ENCODE measurements at regions not wholly inside any gene's neighbourhood (a gene's known extent, or its start where the extent isn't known, plus 50 kb on each side); places are given as distances from the start of the nearest gene placed in this dataset.

DNA sequence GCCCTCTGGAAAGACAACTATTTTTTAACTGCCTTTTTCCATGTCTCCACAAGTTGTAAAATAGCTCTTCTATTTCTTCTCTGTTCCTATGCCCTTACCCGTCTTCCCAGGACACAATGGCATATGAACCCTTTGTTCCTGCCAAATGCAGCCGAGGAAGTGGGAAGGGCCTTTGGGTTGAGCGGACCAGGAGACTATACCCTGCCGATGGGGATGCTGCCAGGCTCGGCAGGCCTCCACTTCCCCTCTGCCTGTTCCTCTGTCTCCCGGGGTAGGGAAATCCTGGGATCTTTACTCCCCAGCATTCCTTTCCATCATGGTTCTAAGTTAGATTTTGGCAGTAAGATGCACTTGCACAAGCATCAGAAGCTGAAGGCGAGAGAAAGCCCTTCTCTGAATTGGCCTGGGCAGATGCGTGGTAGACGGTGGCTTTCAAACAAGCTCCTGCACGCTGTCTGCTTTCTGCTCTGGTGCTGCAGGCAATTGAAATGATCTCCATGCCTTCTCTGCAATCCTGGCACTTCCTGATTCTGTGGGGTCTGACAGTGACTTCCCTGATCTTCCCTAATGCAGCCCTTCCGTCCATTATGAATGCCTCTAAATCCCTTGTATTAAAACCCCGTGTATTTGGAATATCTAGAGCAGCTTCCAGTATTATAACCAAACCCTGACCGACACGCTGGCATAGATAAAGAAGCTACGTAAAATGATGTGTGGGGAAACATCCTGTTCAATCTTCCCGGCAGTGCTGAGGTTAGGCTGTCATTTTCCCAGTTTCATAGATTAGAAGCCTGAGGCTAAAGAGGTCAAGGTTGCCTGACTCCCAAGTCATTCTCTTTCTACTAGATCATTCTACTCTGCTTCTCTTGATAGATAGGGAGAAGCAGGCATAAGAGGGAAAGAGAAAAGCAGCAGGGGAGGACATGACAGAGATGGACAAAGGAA, 69.8 kb downstream of the MCFD2 start:
- TF ChIP-seq, protein P1, sequence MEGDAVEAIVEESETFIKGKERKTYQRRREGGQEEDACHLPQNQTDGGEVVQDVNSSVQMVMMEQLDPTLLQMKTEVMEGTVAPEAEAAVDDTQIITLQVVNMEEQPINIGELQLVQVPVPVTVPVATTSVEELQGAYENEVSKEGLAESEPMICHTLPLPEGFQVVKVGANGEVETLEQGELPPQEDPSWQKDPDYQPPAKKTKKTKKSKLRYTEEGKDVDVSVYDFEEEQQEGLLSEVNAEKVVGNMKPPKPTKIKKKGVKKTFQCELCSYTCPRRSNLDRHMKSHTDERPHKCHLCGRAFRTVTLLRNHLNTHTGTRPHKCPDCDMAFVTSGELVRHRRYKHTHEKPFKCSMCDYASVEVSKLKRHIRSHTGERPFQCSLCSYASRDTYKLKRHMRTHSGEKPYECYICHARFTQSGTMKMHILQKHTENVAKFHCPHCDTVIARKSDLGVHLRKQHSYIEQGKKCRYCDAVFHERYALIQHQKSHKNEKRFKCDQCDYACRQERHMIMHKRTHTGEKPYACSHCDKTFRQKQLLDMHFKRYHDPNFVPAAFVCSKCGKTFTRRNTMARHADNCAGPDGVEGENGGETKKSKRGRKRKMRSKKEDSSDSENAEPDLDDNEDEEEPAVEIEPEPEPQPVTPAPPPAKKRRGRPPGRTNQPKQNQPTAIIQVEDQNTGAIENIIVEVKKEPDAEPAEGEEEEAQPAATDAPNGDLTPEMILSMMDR (IDR thresholded peaks at IDR 0.05), result no peak
- no peak for TF ChIP-seq POLR2A (IDR thresholded peaks at IDR 0.05)

Data from Peyer's patch (tissue), 4 donors.